GM12864 (cell line): ENCODE measurements at regions not wholly inside any gene's neighbourhood (a gene's known extent, or its start where the extent isn't known, plus 50 kb on each side); places are given as distances from the start of the nearest gene placed in this dataset.

Source experiments
- DNase-seq: peaks from one replicate; pipeline ENCODE4 v3.0.0-alpha.2; 2011; ENCODE audit warnings: low read depth
- H3K4me3 ChIP-seq: 2 replicates; pipeline ENCODE4 v1.5.1; 2011; ENCODE audit warnings: mild to moderate bottlenecking, low read depth, low read length, control low read depth
- TF ChIP-seq, protein P1 (sequence below): IDR thresholded peaks from 2 replicates; pipeline ENCODE4 v1.5.1; 2011; ENCODE audit warnings: low read depth, mild to moderate bottlenecking, moderate library complexity, low read length, control low read depth, inconsistent platforms; ENCODE audit errors: missing control alignments

DNA sequence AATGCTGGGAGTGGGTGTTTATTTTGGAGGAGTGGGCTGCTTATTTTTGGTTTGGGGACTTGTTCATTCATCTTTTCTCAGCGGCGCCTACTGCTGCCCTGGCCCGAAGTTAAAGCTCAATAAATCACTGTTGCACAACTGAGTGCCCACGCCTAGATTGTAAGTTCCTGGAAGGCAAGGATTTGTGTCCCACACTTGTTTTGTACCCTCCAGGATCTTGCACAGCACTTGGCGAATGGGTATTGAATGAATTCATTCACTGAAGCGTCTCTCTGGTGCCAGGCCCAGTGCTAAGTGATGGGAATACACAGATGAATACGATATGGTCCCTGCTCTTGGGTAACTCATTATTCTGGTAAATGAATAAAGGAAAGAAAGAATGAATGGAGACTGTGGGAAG lies 153.3 kb upstream of the PARP11 start:
- no peak for DNase-seq
- TF ChIP-seq, protein P1, sequence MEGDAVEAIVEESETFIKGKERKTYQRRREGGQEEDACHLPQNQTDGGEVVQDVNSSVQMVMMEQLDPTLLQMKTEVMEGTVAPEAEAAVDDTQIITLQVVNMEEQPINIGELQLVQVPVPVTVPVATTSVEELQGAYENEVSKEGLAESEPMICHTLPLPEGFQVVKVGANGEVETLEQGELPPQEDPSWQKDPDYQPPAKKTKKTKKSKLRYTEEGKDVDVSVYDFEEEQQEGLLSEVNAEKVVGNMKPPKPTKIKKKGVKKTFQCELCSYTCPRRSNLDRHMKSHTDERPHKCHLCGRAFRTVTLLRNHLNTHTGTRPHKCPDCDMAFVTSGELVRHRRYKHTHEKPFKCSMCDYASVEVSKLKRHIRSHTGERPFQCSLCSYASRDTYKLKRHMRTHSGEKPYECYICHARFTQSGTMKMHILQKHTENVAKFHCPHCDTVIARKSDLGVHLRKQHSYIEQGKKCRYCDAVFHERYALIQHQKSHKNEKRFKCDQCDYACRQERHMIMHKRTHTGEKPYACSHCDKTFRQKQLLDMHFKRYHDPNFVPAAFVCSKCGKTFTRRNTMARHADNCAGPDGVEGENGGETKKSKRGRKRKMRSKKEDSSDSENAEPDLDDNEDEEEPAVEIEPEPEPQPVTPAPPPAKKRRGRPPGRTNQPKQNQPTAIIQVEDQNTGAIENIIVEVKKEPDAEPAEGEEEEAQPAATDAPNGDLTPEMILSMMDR = no peak
- no peak overlapping the region for H3K4me3 ChIP-seq

DNA sequence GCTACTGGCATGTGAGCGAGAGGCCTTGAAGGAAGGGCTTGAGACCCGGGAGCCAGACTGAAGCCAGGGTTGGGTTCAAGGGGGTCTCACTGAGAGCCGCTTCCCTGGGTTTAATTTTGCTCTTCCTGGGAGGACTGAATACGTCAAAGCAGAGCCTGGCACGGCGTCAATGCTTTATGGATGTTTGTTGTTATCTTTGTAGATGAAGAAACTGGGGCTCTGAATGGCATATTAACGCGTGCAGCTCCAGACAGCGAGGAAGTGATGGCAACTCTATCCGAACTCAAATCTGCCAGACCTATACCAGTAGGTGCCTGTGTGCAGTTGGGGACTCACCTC lies 152.8 kb upstream of the PARP11 start:
- DNase-seq = no peak
- TF ChIP-seq, protein P1 = no peak
- no peak overlapping the region for H3K4me3 ChIP-seq

DNA sequence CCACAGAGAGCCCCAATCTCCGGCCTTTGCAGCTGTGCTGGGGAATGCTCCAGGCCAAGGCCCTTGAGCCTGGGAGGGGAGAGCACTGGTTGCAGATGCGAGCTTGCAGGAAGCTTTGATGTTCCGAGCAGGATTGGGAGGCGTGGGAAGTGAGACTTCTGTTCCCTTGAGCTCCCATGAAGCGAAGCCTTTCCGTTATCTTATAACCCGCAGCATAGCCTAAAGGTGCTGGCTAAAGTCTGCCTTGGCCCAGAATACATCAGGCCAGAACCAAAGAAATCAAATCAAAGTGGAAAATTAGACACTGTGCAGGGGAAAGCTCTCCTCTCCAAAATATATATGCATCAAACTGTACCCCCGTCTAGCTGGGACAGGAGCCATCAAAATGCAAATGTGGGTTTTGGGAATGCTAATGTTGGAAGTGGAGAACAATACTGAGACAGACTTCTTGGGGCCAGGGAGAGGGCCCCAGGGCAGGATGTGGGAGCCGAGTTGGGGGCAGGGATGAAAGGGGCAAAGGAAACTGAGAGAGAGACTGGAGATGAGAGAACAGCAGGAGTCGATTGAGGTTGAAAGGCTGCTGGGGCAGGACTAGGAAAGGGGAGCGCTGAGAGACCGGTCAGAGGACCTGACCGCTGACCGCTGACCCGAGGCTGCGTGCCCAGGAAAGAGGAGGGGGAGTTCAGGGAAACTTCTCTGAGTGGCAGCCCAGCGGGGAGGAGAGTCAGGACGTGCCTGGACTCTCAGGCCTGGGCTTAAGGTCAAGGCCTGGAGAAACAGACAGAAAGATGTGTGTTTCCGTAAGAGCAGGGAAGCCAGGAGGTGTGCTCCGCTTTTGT lies 152.2 kb upstream of the PARP11 start:
- DNase-seq = no peak
- TF ChIP-seq, protein P1 = no peak
- H3K4me3 ChIP-seq = no peak overlapping the region

DNA sequence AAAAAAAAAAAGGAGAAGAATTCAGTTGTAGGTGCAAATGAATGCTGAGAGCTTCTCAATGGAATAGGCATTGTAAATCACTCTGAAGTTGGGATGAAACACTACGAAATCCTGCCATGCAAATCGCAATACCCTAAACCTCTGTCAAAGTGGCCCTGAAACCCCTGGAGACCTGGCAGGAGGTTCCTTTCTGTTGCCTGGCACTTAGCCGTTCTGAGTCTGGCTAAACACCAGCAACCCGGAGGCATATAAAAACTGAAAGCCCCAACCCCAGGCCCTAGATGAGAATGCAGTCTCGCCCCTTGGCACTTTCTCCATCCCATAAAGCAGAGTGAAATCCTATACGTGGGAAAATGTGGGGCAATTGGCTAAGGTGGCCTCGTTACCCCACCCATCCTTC lies 151.5 kb upstream of the PARP11 start:
- DNase-seq = no peak
- TF ChIP-seq, protein P1 = no peak
- no peak overlapping the region for H3K4me3 ChIP-seq

DNA sequence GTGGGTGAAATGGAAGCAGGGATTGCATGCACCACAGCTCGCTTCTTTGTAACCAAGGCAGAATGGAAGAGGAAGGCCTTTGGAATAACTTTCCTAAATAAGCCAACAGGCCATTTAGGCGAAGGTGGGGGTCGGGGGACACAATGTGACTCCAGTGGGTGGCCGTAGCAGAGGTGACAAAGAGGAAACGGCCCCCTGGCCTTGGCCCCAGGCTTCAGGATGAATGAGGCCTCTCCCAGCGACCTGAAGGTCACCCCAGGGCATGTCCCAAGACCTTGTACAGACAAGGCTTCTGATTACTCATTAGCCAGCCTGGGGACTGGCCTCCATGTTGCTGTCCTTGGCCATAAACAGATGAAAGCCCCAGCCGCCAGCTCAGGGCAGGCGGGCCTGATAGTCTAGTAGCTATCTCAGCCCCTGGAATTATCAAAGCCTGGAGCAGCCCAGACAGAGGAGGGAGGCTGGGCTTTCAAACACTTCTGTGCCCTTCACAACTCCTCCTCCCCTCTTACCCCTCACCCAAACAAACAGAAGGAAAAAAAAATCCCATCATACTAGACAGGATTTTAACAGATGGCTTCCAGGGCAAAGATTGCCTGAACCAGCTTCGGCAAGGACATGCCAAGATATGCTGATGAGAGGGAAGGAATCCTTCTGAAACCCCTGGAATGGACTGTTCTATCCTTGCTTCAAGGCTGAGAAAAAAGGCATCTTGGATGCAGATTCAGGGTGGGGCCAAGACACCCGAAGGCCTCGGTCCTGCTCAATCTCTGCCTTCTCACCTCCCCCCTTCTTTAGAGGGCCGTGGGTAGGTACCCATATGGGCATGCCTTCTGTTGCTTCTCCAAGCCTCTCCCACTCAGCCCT lies 142.3 kb upstream of the PARP11 start:
- TF ChIP-seq, protein P1 = no peak
- DNase-seq = no peak
- no peak overlapping the region for H3K4me3 ChIP-seq

DNA sequence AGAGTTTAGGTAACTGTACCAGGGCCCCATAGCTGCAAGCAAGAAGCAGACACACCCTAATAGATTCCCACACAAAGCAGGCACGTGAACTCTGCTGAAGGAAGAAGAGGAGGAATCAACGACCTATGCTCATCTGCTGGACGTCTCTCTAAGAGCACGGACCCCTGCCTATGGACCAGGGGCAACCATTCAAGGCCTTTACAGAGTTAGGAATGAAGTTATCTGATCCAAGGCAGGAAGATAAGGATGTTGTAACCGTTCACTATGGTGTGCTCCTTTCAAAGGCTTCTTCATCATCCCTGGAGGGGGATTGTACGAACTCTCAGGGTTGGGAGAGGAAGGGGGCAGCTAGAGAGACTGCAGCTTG lies 141.6 kb upstream of the PARP11 start:
- TF ChIP-seq, protein P1 = no peak
- H3K4me3 ChIP-seq = no peak overlapping the region
- no peak for DNase-seq

DNA sequence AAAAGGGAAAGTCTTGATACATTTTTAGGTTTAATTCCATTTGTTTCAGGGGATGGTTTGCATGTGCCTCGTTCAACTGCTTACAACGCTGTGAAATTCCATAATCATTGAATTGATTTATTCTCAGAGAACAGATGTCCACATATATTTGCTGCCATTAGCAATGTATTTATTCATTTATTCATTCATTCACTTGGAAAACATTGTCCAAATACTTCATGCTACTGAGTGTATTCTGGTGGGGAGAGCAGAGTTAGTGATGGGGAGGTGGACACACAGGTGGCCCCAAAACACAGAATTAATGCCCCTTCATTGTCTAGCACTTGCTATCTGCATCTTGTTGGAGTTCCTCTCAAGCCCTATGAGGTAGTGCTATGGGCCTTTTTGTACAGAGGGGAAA lies 141.2 kb upstream of the PARP11 start:
- no peak for DNase-seq
- no peak overlapping the region for H3K4me3 ChIP-seq
- TF ChIP-seq, protein P1 = no peak
